H1 (cell line): ENCODE measurements at regions not wholly inside any gene's neighbourhood (a gene's known extent, or its start where the extent isn't known, plus 50 kb on each side); places are given as distances from the start of the nearest gene placed in this dataset.

Source experiments
- CTCF ChIA-PET: fragments of 300-600 bp; sonication (Branson Sonifier 250); formaldehyde crosslinking; loops from one replicate; lab custom pipeline; 2021; ENCODE audit not compliant: partially characterized antibody; lab: Charles Lee
- POLR2A ChIA-PET: fragments of 300-600 bp; sonication (Branson Sonifier 250); formaldehyde crosslinking; loops from one replicate; lab custom pipeline; 2021; ENCODE audit warnings: inconsistent platforms; ENCODE audit not compliant: partially characterized antibody; lab: Charles Lee
- DNase-seq, 2 experiments: peaks; one replicate each; pipeline versions ENCODE4 v3.0.0 to v3.0.0-alpha.2; 2010 to 2022; ENCODE audit warnings: low spot score in 2 of 2, low read depth in 1 of 2, mixed read lengths in 1 of 2
- FAIRE-seq: peaks from 2 replicates; lab custom pipeline; 2011; peaks lifted over from hg19 to GRCh38; lab: Jason Lieb, UNC
- H2AFZ ChIP-seq: 2 replicates; pipeline ENCODE4 v1.8.1; 2012; ENCODE audit warnings: low read length, inconsistent platforms
- H2AK5ac ChIP-seq: 2 replicates; pipeline ENCODE4 v1.6.1; 2013; ENCODE audit warnings: low read depth, low read length
- H2BK120ac ChIP-seq: replicated peaks from 2 replicates; pipeline ENCODE3; 2013; ENCODE audit warnings: low read depth, low read length, inconsistent platforms
- H2BK12ac ChIP-seq: 2 replicates; pipeline ENCODE4 v1.6.1; 2013; ENCODE audit warnings: low read depth, low read length
- H2BK15ac ChIP-seq: 2 replicates; pipeline ENCODE4 v1.6.1; 2013; ENCODE audit warnings: low read length
- H2BK20ac ChIP-seq: 2 replicates; pipeline ENCODE4 v1.6.1; 2013; ENCODE audit warnings: low read length
- H2BK5ac ChIP-seq: 2 replicates; pipeline ENCODE4 v1.6.1; 2013; ENCODE audit warnings: low read depth, low read length
- H3K14ac ChIP-seq: 2 replicates; pipeline ENCODE4 v1.6.1; 2013; ENCODE audit warnings: inconsistent platforms; ENCODE audit not compliant: insufficient read length
- H3K18ac ChIP-seq: 2 replicates; pipeline ENCODE4 v1.6.1; 2013; ENCODE audit warnings: low read length; ENCODE audit errors: extremely low read depth
- H3K23ac ChIP-seq: 2 replicates; pipeline ENCODE4 v1.6.1; 2013; ENCODE audit warnings: inconsistent platforms; ENCODE audit not compliant: insufficient read length
- H3K23me2 ChIP-seq: 2 replicates; pipeline ENCODE4 v1.6.1; 2013; ENCODE audit warnings: low read depth, low read length
- H3K27ac ChIP-seq: 2 replicates; pipeline ENCODE4 v1.6.1; 2011; ENCODE audit warnings: low read depth, low read length, inconsistent platforms
- H3K27me3 ChIP-seq, 4 experiments: replicated peaks in 1 of 4; 1 replicate in 1 of 4; 2 replicates in 3 of 4; pipeline versions ENCODE4 v1.6.1 to v1.8.1; 2011 to 2013; ENCODE audit warnings: low read length in 3 of 4, mild to moderate bottlenecking in 3 of 4, inconsistent platforms in 2 of 4, mixed read lengths in 2 of 4, moderate library complexity in 1 of 4; ENCODE audit not compliant: control insufficient read depth in 3 of 4, insufficient read depth in 3 of 4; ENCODE audit errors: extremely low read depth in 1 of 4
- H3K36me3 ChIP-seq, 4 experiments: 2 replicates each; pipeline versions ENCODE4 v1.6.1 to v1.8.1; 2011 to 2013; ENCODE audit warnings: mild to moderate bottlenecking in 4 of 4, low read length in 3 of 4, moderate library complexity in 2 of 4, control low read depth in 1 of 4, inconsistent platforms in 1 of 4; ENCODE audit not compliant: insufficient read depth in 4 of 4, control insufficient read depth in 2 of 4
- H3K4ac ChIP-seq: replicated peaks from 2 replicates; pipeline ENCODE3; 2013; ENCODE audit warnings: low read length, low read depth, mixed read lengths, inconsistent platforms; ENCODE audit not compliant: insufficient read length
- H3K4me1 ChIP-seq, 4 experiments: replicated peaks in 1 of 4; 1 replicate in 1 of 4; 2 replicates in 3 of 4; pipeline versions ENCODE4 v1.6.1 to v1.8.1; 2011 to 2013; ENCODE audit warnings: low read length in 3 of 4, inconsistent platforms in 2 of 4, mixed read lengths in 1 of 4; ENCODE audit not compliant: insufficient read depth in 4 of 4, control insufficient read depth in 3 of 4
- H3K4me2 ChIP-seq, 2 experiments: 2 replicates each; pipeline versions ENCODE4 v1.6.1 to v1.8.1; 2011 to 2013; ENCODE audit warnings: low read depth in 2 of 2, low read length in 2 of 2, control low read depth in 1 of 2, inconsistent platforms in 1 of 2, mild to moderate bottlenecking in 1 of 2; ENCODE audit not compliant: insufficient read depth in 1 of 2
- H3K4me3 ChIP-seq, 4 experiments: fragments of 200-600, 300-600 bp in 1 of 4; sonication (generic), shearing (Covaris generic), sonication (Bioruptor Twin) in 1 of 4; 2 replicates each; pipeline versions ENCODE4 v1.5.1 to v1.8.1; 2011 to 2016; ENCODE audit warnings: low read length in 4 of 4, low read depth in 3 of 4, control low read depth in 2 of 4, inconsistent platforms in 2 of 4, mild to moderate bottlenecking in 2 of 4, mixed read lengths in 1 of 4, moderate library complexity in 1 of 4; ENCODE audit not compliant: insufficient read depth in 2 of 4; ENCODE audit errors: extremely low read depth in 1 of 4
- H3K56ac ChIP-seq: replicated peaks from 2 replicates; pipeline ENCODE3; 2013; ENCODE audit warnings: low read depth, mild to moderate bottlenecking, mixed read lengths, low read length, inconsistent platforms; ENCODE audit not compliant: insufficient read length
- H3K79me1 ChIP-seq: 2 replicates; pipeline ENCODE4 v1.6.1; 2013; ENCODE audit warnings: low read depth, low read length, control low read depth
- H3K79me2 ChIP-seq, 2 experiments: 2 replicates each; pipeline versions ENCODE4 v1.6.1 to v1.8.1; 2012 to 2013; ENCODE audit warnings: low read length in 2 of 2, mild to moderate bottlenecking in 2 of 2, inconsistent platforms in 1 of 2; ENCODE audit not compliant: insufficient read depth in 2 of 2, control insufficient read depth in 1 of 2
- H3K9ac ChIP-seq, 4 experiments: replicated peaks in 1 of 4; 1 replicate in 1 of 4; 2 replicates in 3 of 4; pipeline versions ENCODE4 v1.6.1 to v1.8.1; 2011 to 2013; ENCODE audit warnings: low read depth in 3 of 4, low read length in 3 of 4, control low read depth in 2 of 4, mild to moderate bottlenecking in 2 of 4, moderate library complexity in 2 of 4, inconsistent platforms in 1 of 4; ENCODE audit errors: extremely low read depth in 1 of 4
- H3K9me3 ChIP-seq, 2 experiments: 2 replicates each; pipeline versions ENCODE4 v1.6.1 to v1.8.1; 2012 to 2013; ENCODE audit warnings: mild to moderate bottlenecking in 2 of 2, moderate library complexity in 2 of 2, control low read depth in 1 of 2, inconsistent platforms in 1 of 2, low read depth in 1 of 2, low read length in 1 of 2, mixed read lengths in 1 of 2; ENCODE audit not compliant: insufficient read depth in 2 of 2
- H4K20me1 ChIP-seq, 2 experiments: replicated peaks in 1 of 2; 2 replicates each; pipeline versions ENCODE3 to v1.8.1; 2011 to 2013; ENCODE audit warnings: inconsistent platforms in 2 of 2, low read length in 2 of 2, mild to moderate bottlenecking in 1 of 2; ENCODE audit not compliant: insufficient read depth in 2 of 2, control insufficient read depth in 1 of 2
- H4K5ac ChIP-seq: 2 replicates; pipeline ENCODE4 v1.6.1; 2013; ENCODE audit warnings: low read length, low read depth, mixed read lengths, inconsistent platforms; ENCODE audit not compliant: insufficient read length
- H4K8ac ChIP-seq: 2 replicates; pipeline ENCODE4 v1.8.0; 2013; ENCODE audit warnings: mild to moderate bottlenecking, moderate library complexity, low read length, inconsistent platforms; ENCODE audit not compliant: insufficient read depth; ENCODE audit errors: extremely low read depth
- H4K91ac ChIP-seq: replicated peaks from 2 replicates; pipeline ENCODE3; 2013; ENCODE audit warnings: low read length, mixed read lengths, inconsistent platforms; ENCODE audit not compliant: insufficient read length
- BRCA1 ChIP-seq: IDR thresholded peaks from 2 replicates; pipeline ENCODE4 v1.6.1; 2012; ENCODE audit warnings: low read depth, low read length, improper control_type of control experiment
- HDAC6 ChIP-seq: IDR thresholded peaks from one replicate; pipeline ENCODE4 v1.7.1; 2012; ENCODE audit warnings: low read depth, mild to moderate bottlenecking, inconsistent platforms, low read length, moderate library complexity
- MAFK ChIP-seq: IDR thresholded peaks from 2 replicates; pipeline ENCODE4 v1.6.1; 2012; ENCODE audit warnings: low read depth, mild to moderate bottlenecking, improper control_type of control experiment, low read length
- POLR2AphosphoS5 ChIP-seq: IDR thresholded peaks from 2 replicates; pipeline ENCODE4 v1.6.1; 2011; ENCODE audit warnings: low read depth, low read length
- RBBP5 ChIP-seq: IDR thresholded peaks from 2 replicates; pipeline ENCODE4 v1.7.1; 2012; ENCODE audit warnings: low read depth, mild to moderate bottlenecking, inconsistent platforms, low read length, moderate library complexity, borderline replicate concordance
- SIX5 ChIP-seq: IDR thresholded peaks from 2 replicates; pipeline ENCODE4 v1.6.1; 2011; ENCODE audit warnings: mild to moderate bottlenecking, low read depth, low read length
- SP4 ChIP-seq: IDR thresholded peaks from 2 replicates; pipeline ENCODE4 v1.6.1; 2012; ENCODE audit warnings: low read length, inconsistent platforms
- USF2 ChIP-seq: IDR thresholded peaks from 2 replicates; pipeline ENCODE4 v1.6.1; 2011; ENCODE audit warnings: low read length, improper control_type of control experiment
- WGBS, 2 experiments: shearing (Covaris generic) in 1 of 2; methylation state at CpG; one replicate each; pipeline versions ENCODE4 v1.1.6 to v1.1.7; 2013 to 2015; ENCODE audit warnings: low lambda C conversion rate in 2 of 2, mixed read lengths in 2 of 2, inconsistent platforms in 1 of 2, low coverage in 1 of 2, missing lambda C conversion rate in 1 of 2; ENCODE audit not compliant: insufficient replicate concordance in 2 of 2, insufficient coverage in 1 of 2, insufficient read length in 1 of 2; ENCODE audit errors: extremely low coverage in 1 of 2, missing lambda C conversion rate in 1 of 2; 5-methylcytosine and 5-hydroxymethylcytosine counted together

- WGBS, 2 experiments, result 100% methylated on average over 1 of the region's 2 CpGs; no CpG with 5 or more reads in 1 of the 2 experiments
- no peak overlapping the region for H4K91ac ChIP-seq
- no peak overlapping the region for H4K5ac ChIP-seq
- no peak overlapping the region for H3K9ac ChIP-seq
- no peak overlapping the region for H2AFZ ChIP-seq
- no peaks in the 10 kb centered on the region for H4K20me1 ChIP-seq
- no peak for FAIRE-seq
- H3K27ac ChIP-seq, result no peak overlapping the region
- no peak overlapping the region for H3K18ac ChIP-seq
- H2AK5ac ChIP-seq, result no peak overlapping the region
- no peaks in the 10 kb centered on the region for H3K36me3 ChIP-seq
- TF ChIP-seq USF2 (no peak), HDAC6 (no peak), RBBP5 (no peak), MAFK (no peak), SP4 (no peak), BRCA1 (no peak), POLR2AphosphoS5 (no peak), SIX5 (no peak)
- H2BK12ac ChIP-seq, result no peak overlapping the region
- no peak overlapping the region for H2BK15ac ChIP-seq
- H3K4me3 ChIP-seq, result no peak overlapping the region
- H3K23me2 ChIP-seq, result no peaks in the 10 kb centered on the region
- no peak overlapping the region for H4K8ac ChIP-seq
- H3K23ac ChIP-seq, result no peak overlapping the region
- ChIA-PET CTCF (interaction anchor here (0.6 kb wide), 1 partner anchor 16 kb away, joined by 3 read pairs; no protein-coding TSS in a partner anchor), POLR2A (no interaction called here)
- no peaks in the 10 kb centered on the region for H3K79me2 ChIP-seq
- H2BK20ac ChIP-seq, result no peak overlapping the region
- no peak overlapping the region for H2BK120ac ChIP-seq
- DNase-seq, result no peak
- H3K4me2 ChIP-seq, result no peak overlapping the region
- no peaks in the 10 kb centered on the region for H3K79me1 ChIP-seq
- H3K27me3 ChIP-seq, result no peaks in the 10 kb centered on the region
- no peaks in the 10 kb centered on the region for H3K9me3 ChIP-seq
- H3K14ac ChIP-seq, result no peak overlapping the region
- no peaks in the 10 kb centered on the region for H3K4me1 ChIP-seq
- no peak overlapping the region for H3K56ac ChIP-seq
- H2BK5ac ChIP-seq, result no peak overlapping the region
- no peak overlapping the region for H3K4ac ChIP-seq
Measured at GRCh38 chrX:120746153-120746552, 116.3 kb upstream of the C1GALT1C1 start.
